Esophagus muscularis mucosa (tissue), 4 donors: ENCODE measurements at regions not wholly inside any gene's neighbourhood (a gene's known extent, or its start where the extent isn't known, plus 50 kb on each side); places are given as distances from the start of the nearest gene placed in this dataset.

ENCODE experiments used
- DNase-seq: peaks from one replicate; pipeline ENCODE4 v3.0.0-alpha.2; 2017; ENCODE audit errors: extremely low spot score
- H3K27ac ChIP-seq, 4 donors: fragments of 200-600 bp; sonication (generic); replicated peaks in 1 of 4; 1 replicate in 3 of 4; 2 replicates in 1 of 4; pipeline ENCODE4 v1.5.1; 2016 to 2019; ENCODE audit warnings: mild to moderate bottlenecking in 1 of 4
- H3K27me3 ChIP-seq, 4 donors: fragments of 200-600 bp; sonication (generic); one replicate each; pipeline versions ENCODE4 v1.5.1 to v1.6.0; 2016 to 2019
- H3K36me3 ChIP-seq, 4 donors: fragments of 200-600 bp; sonication (generic); one replicate each; pipeline ENCODE4 v1.5.1; 2016 to 2019
- H3K4me1 ChIP-seq, 4 donors: fragments of 200-600 bp; sonication (generic); one replicate each; pipeline ENCODE4 v1.5.1; 2016 to 2019
- H3K4me3 ChIP-seq, 4 donors: fragments of 200-600 bp; sonication (generic); 1 replicate in 2 of 4; 2 replicates in 2 of 4; pipeline ENCODE4 v1.5.1; 2016 to 2019; ENCODE audit warnings: mild to moderate bottlenecking in 4 of 4, moderate library complexity in 1 of 4
- H3K9me3 ChIP-seq, 4 donors: fragments of 200-600 bp; sonication (generic); 1 replicate in 3 of 4; 2 replicates in 1 of 4; pipeline ENCODE4 v1.5.1; 2016 to 2019
- CTCF ChIP-seq, 3 experiments: fragments of 200-600 bp in 2 of 3; fragments of 450-650 bp in 1 of 3; sonication (generic) in 2 of 3; IDR thresholded peaks; one replicate each; pipeline ENCODE4 v1.5.1; 2017 to 2019; ENCODE audit warnings: antibody characterized with exemption in 3 of 3, mild to moderate bottlenecking in 2 of 3, moderate library complexity in 1 of 3
- EP300 ChIP-seq: sonication (generic); formaldehyde crosslinking; IDR thresholded peaks from one replicate; pipeline ENCODE4 v1.6.1; 2017; ENCODE audit warnings: antibody characterized with exemption
- POLR2A ChIP-seq: fragments of 450-650 bp; IDR thresholded peaks from one replicate; pipeline ENCODE4 v1.6.1; 2017; ENCODE audit warnings: antibody characterized with exemption, moderate library complexity, mild to moderate bottlenecking, low read depth
- POLR2AphosphoS5 ChIP-seq, 2 donors: sonication (generic); formaldehyde crosslinking; IDR thresholded peaks; one replicate each; pipeline ENCODE4 v1.6.1; 2017; ENCODE audit warnings: antibody characterized with exemption in 2 of 2
- WGBS: methylation state at CpG from one replicate; pipeline ENCODE4 v1.1.5; 2018; 5-methylcytosine and 5-hydroxymethylcytosine counted together
- intact Hi-C: fragments of 100-400 bp; cut with DNase I; formaldehyde crosslinking; loops from one replicate; pipeline ENCODE4 v1.15.1; 2023

- no peak for DNase-seq
- Histone ChIP-seq H3K4me1 (no peaks in the 10 kb centered on the region), H3K36me3 (no peaks in the 10 kb centered on the region), H3K27me3 (peaks cover 0 to 3% (median 0%) of the 10 kb centered on the region in 4 donors), H3K27ac (no peak overlapping the region), H3K9me3 (no peaks in the 10 kb centered on the region), H3K4me3 (no peak overlapping the region)
- 92% methylated on average over 2 of the region's 2 CpGs for WGBS
- TF ChIP-seq CTCF (IDR thresholded peaks at IDR 0.05) (no peak), EP300 (no peak), POLR2A (no peak), POLR2AphosphoS5 (IDR thresholded peaks at IDR 0.05) (no peak)
- intact Hi-C loops: no loop called here
Measured at GRCh38 chr16:56122251-56122650, 69.0 kb upstream of the GNAO1 start.

GRCh38 chr16:56121156-56121500 lies 70.2 kb upstream of the GNAO1 start:
- no peak overlapping the region for H3K4me3 ChIP-seq
- no peak for DNase-seq
- H3K27me3 ChIP-seq: peaks cover 0 to 3% (median 0%) of the 10 kb centered on the region in 4 donors
- TF ChIP-seq EP300: no peak
- TF ChIP-seq CTCF (IDR thresholded peaks at IDR 0.05): no peak
- TF ChIP-seq POLR2AphosphoS5 (IDR thresholded peaks at IDR 0.05): no peak
- no peak for TF ChIP-seq POLR2A
- H3K27ac ChIP-seq: no peak overlapping the region
- H3K36me3 ChIP-seq: no peaks in the 10 kb centered on the region
- no peaks in the 10 kb centered on the region for H3K9me3 ChIP-seq
- 93% methylated on average over 2 of the region's 2 CpGs for WGBS
- intact Hi-C loops: no loop called here
- no peaks in the 10 kb centered on the region for H3K4me1 ChIP-seq

- no peak for DNase-seq
- H3K4me3 ChIP-seq: no peak overlapping the region
- intact Hi-C loops: no loop called here
- H3K9me3 ChIP-seq: no peaks in the 10 kb centered on the region
- 69% methylated on average over 3 of the region's 3 CpGs for WGBS
- TF ChIP-seq CTCF (IDR thresholded peaks at IDR 0.05): no peak
- no peak for TF ChIP-seq POLR2A
- TF ChIP-seq EP300: no peak
- TF ChIP-seq POLR2AphosphoS5 (IDR thresholded peaks at IDR 0.05): no peak
- H3K36me3 ChIP-seq: no peaks in the 10 kb centered on the region
- H3K27me3 ChIP-seq: peaks cover 0 to 2% (median 0%) of the 10 kb centered on the region in 4 donors
- no peak overlapping the region for H3K27ac ChIP-seq
- no peaks in the 10 kb centered on the region for H3K4me1 ChIP-seq
Measured at GRCh38 chr16:56120447-56121155, 70.7 kb upstream of the GNAO1 start.

DNA sequence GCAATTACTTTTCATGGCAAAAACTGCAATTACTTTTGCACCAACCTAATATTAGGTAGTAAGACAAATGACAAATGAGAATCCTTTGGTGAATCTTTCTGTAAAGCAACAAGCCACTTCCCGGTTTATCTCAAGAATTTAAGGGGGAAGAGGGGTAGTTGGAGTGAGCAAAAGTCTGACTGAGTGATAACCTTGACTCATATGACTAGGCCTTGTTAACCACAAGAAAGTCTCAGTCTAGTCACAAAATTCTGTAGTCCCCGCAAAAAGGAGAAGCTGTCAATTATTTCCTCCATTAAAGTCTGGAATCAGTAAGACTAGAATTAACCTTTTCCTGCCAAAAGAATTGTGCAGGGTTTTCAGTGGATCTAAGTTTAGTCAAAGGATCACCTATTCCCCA lies 72.2 kb upstream of the GNAO1 start:
- Histone ChIP-seq H3K27ac (no peak overlapping the region), H3K9me3 (no peaks in the 10 kb centered on the region), H3K4me3 (no peak overlapping the region), H3K4me1 (no peaks in the 10 kb centered on the region), H3K27me3 (no peaks in the 10 kb centered on the region), H3K36me3 (no peaks in the 10 kb centered on the region)
- intact Hi-C loops: no loop called here
- DNase-seq: no peak
- 55% methylated on average over 2 of the region's 2 CpGs for WGBS
- TF ChIP-seq CTCF (IDR thresholded peaks at IDR 0.05): no peak
- no peak for TF ChIP-seq POLR2A
- no peak for TF ChIP-seq EP300
- TF ChIP-seq POLR2AphosphoS5 (IDR thresholded peaks at IDR 0.05): no peak

- no peak for DNase-seq
- Histone ChIP-seq H3K27ac (no peak overlapping the region), H3K9me3 (no peaks in the 10 kb centered on the region), H3K27me3 (no peaks in the 10 kb centered on the region), H3K4me3 (no peak overlapping the region), H3K36me3 (no peaks in the 10 kb centered on the region), H3K4me1 (no peaks in the 10 kb centered on the region)
- TF ChIP-seq CTCF (IDR thresholded peaks at IDR 0.05): no peak
- TF ChIP-seq EP300: no peak
- TF ChIP-seq POLR2A: no peak
- no peak for TF ChIP-seq POLR2AphosphoS5 (IDR thresholded peaks at IDR 0.05)
- intact Hi-C loops: no loop called here
- 36% methylated on average over 1 of the region's 1 CpG for WGBS
Measured at GRCh38 chr16:56116577-56116964, 74.7 kb upstream of the GNAO1 start.
